Neural cell (in vitro differentiated cells): ENCODE measurements at regions not wholly inside any gene's neighbourhood (a gene's known extent, or its start where the extent isn't known, plus 50 kb on each side); places are given as distances from the start of the nearest gene placed in this dataset.

ENCODE experiments used
- EP300 ChIP-seq: fragments of 450-650 bp; conservative IDR thresholded peaks from 2 replicates; pipeline ENCODE4 v1.6.1; 2014; ENCODE audit warnings: antibody characterized with exemption, mild to moderate bottlenecking, moderate library complexity; ENCODE audit not compliant: poor library complexity, severe bottlenecking
- POLR2AphosphoS5 ChIP-seq: IDR thresholded peaks from 2 replicates; pipeline ENCODE4 v1.6.1; 2012
- TF ChIP-seq, protein P1 (sequence below): fragments of 450-650 bp; IDR thresholded peaks from 2 replicates; pipeline ENCODE4 v1.5.1; 2014; ENCODE audit warnings: antibody characterized with exemption, mild to moderate bottlenecking, moderate library complexity; ENCODE audit not compliant: poor library complexity, severe bottlenecking

DNA sequence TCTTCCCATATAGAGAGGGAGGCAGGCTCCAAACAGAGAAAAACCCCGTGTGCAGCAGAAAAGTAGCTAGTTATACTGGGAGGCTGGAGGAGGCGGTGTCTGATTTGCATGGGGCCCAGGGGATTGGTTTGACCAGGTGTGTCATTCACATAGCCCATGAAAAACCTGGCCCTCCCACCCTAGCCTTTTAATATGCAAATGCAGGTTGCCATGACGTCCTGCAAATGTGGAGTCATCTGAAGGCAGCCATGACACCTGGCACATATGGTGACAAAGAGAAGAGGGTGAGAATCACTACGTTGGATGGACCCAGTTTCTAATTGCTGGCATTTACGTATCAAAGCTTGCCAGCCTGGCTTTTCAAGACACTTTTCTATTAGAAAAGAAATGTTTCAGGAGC, 57.8 kb downstream of the FAM181B start:
- TF ChIP-seq POLR2AphosphoS5, result no peak
- TF ChIP-seq, protein P1, sequence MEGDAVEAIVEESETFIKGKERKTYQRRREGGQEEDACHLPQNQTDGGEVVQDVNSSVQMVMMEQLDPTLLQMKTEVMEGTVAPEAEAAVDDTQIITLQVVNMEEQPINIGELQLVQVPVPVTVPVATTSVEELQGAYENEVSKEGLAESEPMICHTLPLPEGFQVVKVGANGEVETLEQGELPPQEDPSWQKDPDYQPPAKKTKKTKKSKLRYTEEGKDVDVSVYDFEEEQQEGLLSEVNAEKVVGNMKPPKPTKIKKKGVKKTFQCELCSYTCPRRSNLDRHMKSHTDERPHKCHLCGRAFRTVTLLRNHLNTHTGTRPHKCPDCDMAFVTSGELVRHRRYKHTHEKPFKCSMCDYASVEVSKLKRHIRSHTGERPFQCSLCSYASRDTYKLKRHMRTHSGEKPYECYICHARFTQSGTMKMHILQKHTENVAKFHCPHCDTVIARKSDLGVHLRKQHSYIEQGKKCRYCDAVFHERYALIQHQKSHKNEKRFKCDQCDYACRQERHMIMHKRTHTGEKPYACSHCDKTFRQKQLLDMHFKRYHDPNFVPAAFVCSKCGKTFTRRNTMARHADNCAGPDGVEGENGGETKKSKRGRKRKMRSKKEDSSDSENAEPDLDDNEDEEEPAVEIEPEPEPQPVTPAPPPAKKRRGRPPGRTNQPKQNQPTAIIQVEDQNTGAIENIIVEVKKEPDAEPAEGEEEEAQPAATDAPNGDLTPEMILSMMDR, result no peak
- no peak for TF ChIP-seq EP300
